Liver (tissue), 3 donors: ENCODE measurements at regions not wholly inside any gene's neighbourhood (a gene's known extent, or its start where the extent isn't known, plus 50 kb on each side); places are given as distances from the start of the nearest gene placed in this dataset.

Experiments
- FOXA1 ChIP-seq: IDR thresholded peaks from 2 replicates; pipeline ENCODE4 v1.6.1; 2016; ENCODE audit warnings: antibody characterized with exemption
- GABPA ChIP-seq, 2 donors: IDR thresholded peaks in 1 of 2; conservative IDR thresholded peaks in 1 of 2; 2 replicates each; pipeline ENCODE4 v1.6.1; 2016; ENCODE audit warnings: antibody characterized with exemption in 2 of 2, mild to moderate bottlenecking in 1 of 2, moderate library complexity in 1 of 2
- JUND ChIP-seq, 2 donors: IDR thresholded peaks; 2 replicates each; pipeline ENCODE4 v1.6.1; 2016; ENCODE audit warnings: antibody characterized with exemption in 2 of 2
- RAD21 ChIP-seq, 2 donors: IDR thresholded peaks; 2 replicates each; pipeline ENCODE4 v1.6.1; 2016; ENCODE audit warnings: antibody characterized with exemption in 2 of 2, mild to moderate bottlenecking in 2 of 2
- RXRA ChIP-seq, 2 donors: IDR thresholded peaks; 2 replicates each; pipeline ENCODE4 v1.6.1; 2017 to 2018; ENCODE audit warnings: antibody characterized with exemption in 2 of 2, mild to moderate bottlenecking in 1 of 2
- SP1 ChIP-seq: IDR thresholded peaks from 2 replicates; pipeline ENCODE4 v1.6.1; 2018; ENCODE audit warnings: antibody characterized with exemption, mild to moderate bottlenecking
- TF ChIP-seq, protein P1 (sequence below): fragments of 150-350 bp; IDR thresholded peaks from 2 replicates; pipeline ENCODE4 v1.5.1; 2017; ENCODE audit warnings: improper control_type of control experiment, low read depth, low read length; ENCODE audit not compliant: missing input control
- TF ChIP-seq, protein P2 (sequence below): IDR thresholded peaks from 2 replicates; pipeline ENCODE4 v1.6.1; 2016; ENCODE audit warnings: antibody characterized with exemption
- TF ChIP-seq, protein P3 (sequence below): IDR thresholded peaks from 2 replicates; pipeline ENCODE4 v1.6.1; 2016; ENCODE audit warnings: antibody characterized with exemption, mild to moderate bottlenecking
- TF ChIP-seq, protein P4 (sequence below): IDR thresholded peaks from 2 replicates; pipeline ENCODE4 v1.6.1; 2016; ENCODE audit warnings: antibody characterized with exemption
- donor health status: healthy.
- donor health status: healthy.

DNA sequence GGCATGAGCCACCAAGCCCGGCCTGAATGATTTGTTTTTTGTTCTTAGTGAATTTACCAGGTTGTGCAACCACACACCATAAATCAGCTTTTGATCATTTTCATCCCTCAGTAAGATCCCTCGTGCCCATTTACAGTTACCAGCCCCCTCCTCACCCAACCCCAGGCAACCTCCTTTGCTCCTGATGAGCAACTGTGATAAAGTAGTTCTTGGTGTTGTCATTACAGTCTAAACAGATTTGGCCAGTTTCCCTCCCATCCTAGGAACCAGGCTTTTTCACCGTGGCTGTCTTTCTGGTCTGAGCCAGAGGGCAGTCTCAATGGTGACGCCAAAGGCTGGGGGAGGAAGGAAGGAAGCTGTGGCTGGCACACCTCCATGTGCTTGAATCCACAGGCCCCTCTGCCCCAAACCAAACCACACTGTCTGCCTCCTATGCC lies 61.2 kb upstream of the WDFY2 start:
- TF ChIP-seq, protein P1, sequence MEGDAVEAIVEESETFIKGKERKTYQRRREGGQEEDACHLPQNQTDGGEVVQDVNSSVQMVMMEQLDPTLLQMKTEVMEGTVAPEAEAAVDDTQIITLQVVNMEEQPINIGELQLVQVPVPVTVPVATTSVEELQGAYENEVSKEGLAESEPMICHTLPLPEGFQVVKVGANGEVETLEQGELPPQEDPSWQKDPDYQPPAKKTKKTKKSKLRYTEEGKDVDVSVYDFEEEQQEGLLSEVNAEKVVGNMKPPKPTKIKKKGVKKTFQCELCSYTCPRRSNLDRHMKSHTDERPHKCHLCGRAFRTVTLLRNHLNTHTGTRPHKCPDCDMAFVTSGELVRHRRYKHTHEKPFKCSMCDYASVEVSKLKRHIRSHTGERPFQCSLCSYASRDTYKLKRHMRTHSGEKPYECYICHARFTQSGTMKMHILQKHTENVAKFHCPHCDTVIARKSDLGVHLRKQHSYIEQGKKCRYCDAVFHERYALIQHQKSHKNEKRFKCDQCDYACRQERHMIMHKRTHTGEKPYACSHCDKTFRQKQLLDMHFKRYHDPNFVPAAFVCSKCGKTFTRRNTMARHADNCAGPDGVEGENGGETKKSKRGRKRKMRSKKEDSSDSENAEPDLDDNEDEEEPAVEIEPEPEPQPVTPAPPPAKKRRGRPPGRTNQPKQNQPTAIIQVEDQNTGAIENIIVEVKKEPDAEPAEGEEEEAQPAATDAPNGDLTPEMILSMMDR: no peak
- TF ChIP-seq, protein P2, sequence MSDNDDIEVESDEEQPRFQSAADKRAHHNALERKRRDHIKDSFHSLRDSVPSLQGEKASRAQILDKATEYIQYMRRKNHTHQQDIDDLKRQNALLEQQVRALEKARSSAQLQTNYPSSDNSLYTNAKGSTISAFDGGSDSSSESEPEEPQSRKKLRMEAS: peak; percentile 18
- TF ChIP-seq RXRA (IDR thresholded peaks at IDR 0.05) (peak; percentile 71 to 82), FOXA1 (peak; percentile 20), RAD21 (IDR thresholded peaks at IDR 0.05) (peak in 1 of 2 donors; percentile 51), JUND (IDR thresholded peaks at IDR 0.05) (no peak), GABPA (IDR thresholded peaks at IDR 0.05 in 1 of 2, conservative IDR thresholded peaks at IDR 0.05 in 1 of 2) (no peak), SP1 (peak; percentile 75)
- TF ChIP-seq, protein P3, sequence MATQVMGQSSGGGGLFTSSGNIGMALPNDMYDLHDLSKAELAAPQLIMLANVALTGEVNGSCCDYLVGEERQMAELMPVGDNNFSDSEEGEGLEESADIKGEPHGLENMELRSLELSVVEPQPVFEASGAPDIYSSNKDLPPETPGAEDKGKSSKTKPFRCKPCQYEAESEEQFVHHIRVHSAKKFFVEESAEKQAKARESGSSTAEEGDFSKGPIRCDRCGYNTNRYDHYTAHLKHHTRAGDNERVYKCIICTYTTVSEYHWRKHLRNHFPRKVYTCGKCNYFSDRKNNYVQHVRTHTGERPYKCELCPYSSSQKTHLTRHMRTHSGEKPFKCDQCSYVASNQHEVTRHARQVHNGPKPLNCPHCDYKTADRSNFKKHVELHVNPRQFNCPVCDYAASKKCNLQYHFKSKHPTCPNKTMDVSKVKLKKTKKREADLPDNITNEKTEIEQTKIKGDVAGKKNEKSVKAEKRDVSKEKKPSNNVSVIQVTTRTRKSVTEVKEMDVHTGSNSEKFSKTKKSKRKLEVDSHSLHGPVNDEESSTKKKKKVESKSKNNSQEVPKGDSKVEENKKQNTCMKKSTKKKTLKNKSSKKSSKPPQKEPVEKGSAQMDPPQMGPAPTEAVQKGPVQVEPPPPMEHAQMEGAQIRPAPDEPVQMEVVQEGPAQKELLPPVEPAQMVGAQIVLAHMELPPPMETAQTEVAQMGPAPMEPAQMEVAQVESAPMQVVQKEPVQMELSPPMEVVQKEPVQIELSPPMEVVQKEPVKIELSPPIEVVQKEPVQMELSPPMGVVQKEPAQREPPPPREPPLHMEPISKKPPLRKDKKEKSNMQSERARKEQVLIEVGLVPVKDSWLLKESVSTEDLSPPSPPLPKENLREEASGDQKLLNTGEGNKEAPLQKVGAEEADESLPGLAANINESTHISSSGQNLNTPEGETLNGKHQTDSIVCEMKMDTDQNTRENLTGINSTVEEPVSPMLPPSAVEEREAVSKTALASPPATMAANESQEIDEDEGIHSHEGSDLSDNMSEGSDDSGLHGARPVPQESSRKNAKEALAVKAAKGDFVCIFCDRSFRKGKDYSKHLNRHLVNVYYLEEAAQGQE: peak; percentile 10
- TF ChIP-seq, protein P4, sequence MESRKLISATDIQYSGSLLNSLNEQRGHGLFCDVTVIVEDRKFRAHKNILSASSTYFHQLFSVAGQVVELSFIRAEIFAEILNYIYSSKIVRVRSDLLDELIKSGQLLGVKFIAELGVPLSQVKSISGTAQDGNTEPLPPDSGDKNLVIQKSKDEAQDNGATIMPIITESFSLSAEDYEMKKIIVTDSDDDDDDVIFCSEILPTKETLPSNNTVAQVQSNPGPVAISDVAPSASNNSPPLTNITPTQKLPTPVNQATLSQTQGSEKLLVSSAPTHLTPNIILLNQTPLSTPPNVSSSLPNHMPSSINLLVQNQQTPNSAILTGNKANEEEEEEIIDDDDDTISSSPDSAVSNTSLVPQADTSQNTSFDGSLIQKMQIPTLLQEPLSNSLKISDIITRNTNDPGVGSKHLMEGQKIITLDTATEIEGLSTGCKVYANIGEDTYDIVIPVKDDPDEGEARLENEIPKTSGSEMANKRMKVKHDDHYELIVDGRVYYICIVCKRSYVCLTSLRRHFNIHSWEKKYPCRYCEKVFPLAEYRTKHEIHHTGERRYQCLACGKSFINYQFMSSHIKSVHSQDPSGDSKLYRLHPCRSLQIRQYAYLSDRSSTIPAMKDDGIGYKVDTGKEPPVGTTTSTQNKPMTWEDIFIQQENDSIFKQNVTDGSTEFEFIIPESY: no peak
